ENCODE measurements at regions not wholly inside any gene's neighbourhood (a gene's known extent, or its start where the extent isn't known, plus 50 kb on each side); places are given as distances from the start of the nearest gene placed in this dataset.
"Not testable (repeated sequence)": the region's sequence is repeated elsewhere in the genome, so short reads cannot be mapped to it uniquely, and the experiment has no call there.

GRCh38 chr3:72614394-72615074 lies 233.7 kb downstream of the SHQ1 start:
- Mint-ChIP-seq H3K36me3 (ENCODE audit: low read depth) (no peaks in the 10 kb centered on the region), H3K4me1 (peaks cover 11% of the 10 kb centered on the region), H3K9me3 (peaks cover 15% of the 10 kb centered on the region), H3K27me3 (no peaks in the 10 kb centered on the region), H3K27ac (no peak overlapping the region), H3K4me3 (no peak overlapping the region)
- CTCF ChIA-PET = interaction anchor here (0.6 to 0.9 kb wide), 2 partner anchors 23 to 371 kb away, joined by 3 to 4 read pairs; no protein-coding TSS in a partner anchor
- POLR2A ChIA-PET = no interaction called here
- no peak for DNase-seq

- POLR2A ChIA-PET = no interaction called here
- no peaks in the 10 kb centered on the region for H3K36me3 Mint-ChIP-seq (ENCODE audit: low read depth)
- CTCF ChIA-PET = no interaction called here
- no peak overlapping the region for H3K27ac Mint-ChIP-seq
- DNase-seq = no peak
- peaks cover 11% of the 10 kb centered on the region for H3K4me1 Mint-ChIP-seq
- no peak overlapping the region for H3K4me3 Mint-ChIP-seq
- H3K27me3 Mint-ChIP-seq = no peaks in the 10 kb centered on the region
- H3K9me3 Mint-ChIP-seq = peaks cover 13% of the 10 kb centered on the region
Measured at GRCh38 chr3:72613871-72614270, 234.4 kb downstream of the SHQ1 start.

- H3K27me3 Mint-ChIP-seq; H3K36me3 Mint-ChIP-seq (ENCODE audit: low read depth); H3K27ac Mint-ChIP-seq; CTCF ChIA-PET; H3K4me1 Mint-ChIP-seq; H3K9me3 Mint-ChIP-seq; H3K4me3 Mint-ChIP-seq; DNase-seq; POLR2A ChIA-PET: not testable (repeated sequence)
Measured at GRCh38 chr3:72609114-72609513, 239.1 kb downstream of the SHQ1 start.

GRCh38 chr3:72606005-72606800 lies 242.0 kb downstream of the SHQ1 start:
- POLR2A ChIA-PET = no interaction called here
- peaks cover 2% of the 10 kb centered on the region for H3K27me3 Mint-ChIP-seq
- H3K9me3 Mint-ChIP-seq = no peaks in the 10 kb centered on the region
- no peak overlapping the region for H3K27ac Mint-ChIP-seq
- no peak for DNase-seq
- no peaks in the 10 kb centered on the region for H3K36me3 Mint-ChIP-seq (ENCODE audit: low read depth)
- CTCF ChIA-PET = no interaction called here
- H3K4me3 Mint-ChIP-seq = no peak overlapping the region
- H3K4me1 Mint-ChIP-seq = no peaks in the 10 kb centered on the region

- Mint-ChIP-seq H3K36me3 (ENCODE audit: low read depth) (no peaks in the 10 kb centered on the region), H3K4me3 (no peak overlapping the region), H3K27me3 (peaks cover 2% of the 10 kb centered on the region), H3K9me3 (no peaks in the 10 kb centered on the region), H3K27ac (no peak overlapping the region), H3K4me1 (no peaks in the 10 kb centered on the region)
- ChIA-PET POLR2A (no interaction called here), CTCF (no interaction called here)
- DNase-seq = no peak
Measured at GRCh38 chr3:72604328-72604727, 243.9 kb downstream of the SHQ1 start.

- no peaks in the 10 kb centered on the region for H3K4me1 Mint-ChIP-seq
- CTCF ChIA-PET = interaction anchor here (0.6 to 1.4 kb wide), 4 partner anchors 8 to 618 kb away, joined by 3 to 4 read pairs (median 3); no protein-coding TSS in a partner anchor
- H3K27ac Mint-ChIP-seq = no peak overlapping the region
- no peaks in the 10 kb centered on the region for H3K9me3 Mint-ChIP-seq
- H3K27me3 Mint-ChIP-seq = peaks cover 2% of the 10 kb centered on the region
- H3K36me3 Mint-ChIP-seq (ENCODE audit: low read depth) = no peaks in the 10 kb centered on the region
- no peak overlapping the region for H3K4me3 Mint-ChIP-seq
- no peak for DNase-seq
- POLR2A ChIA-PET = no interaction called here
Measured at GRCh38 chr3:72601983-72602750, 246.1 kb downstream of the SHQ1 start.

GRCh38 chr3:72601060-72601459 lies 247.2 kb downstream of the SHQ1 start:
- no peaks in the 10 kb centered on the region for H3K4me1 Mint-ChIP-seq
- H3K36me3 Mint-ChIP-seq (ENCODE audit: low read depth) = no peaks in the 10 kb centered on the region
- H3K9me3 Mint-ChIP-seq = no peaks in the 10 kb centered on the region
- no peak for DNase-seq
- CTCF ChIA-PET = interaction anchor here (0.6 to 1.3 kb wide), 2 partner anchors 10 to 981 kb away, joined by 3 to 4 read pairs; no protein-coding TSS in a partner anchor
- H3K27me3 Mint-ChIP-seq = peaks cover 2% of the 10 kb centered on the region
- POLR2A ChIA-PET = no interaction called here
- H3K4me3 Mint-ChIP-seq = no peak overlapping the region
- H3K27ac Mint-ChIP-seq = no peak overlapping the region

GRCh38 chr3:72597756-72598195 lies 250.5 kb downstream of the SHQ1 start:
- Mint-ChIP-seq H3K9me3 (no peaks in the 10 kb centered on the region), H3K36me3 (ENCODE audit: low read depth) (no peaks in the 10 kb centered on the region), H3K27ac (no peak overlapping the region), H3K4me1 (no peaks in the 10 kb centered on the region), H3K4me3 (no peak overlapping the region), H3K27me3 (peaks cover 2% of the 10 kb centered on the region)
- POLR2A ChIA-PET = no interaction called here
- no peak for DNase-seq
- CTCF ChIA-PET = interaction anchor here (1.2 to 1.4 kb wide), 3 partner anchors 35 to 203 kb away, joined by 3 read pairs; no protein-coding TSS in a partner anchor

GRCh38 chr3:72597043-72597442 lies 251.2 kb downstream of the SHQ1 start:
- no peaks in the 10 kb centered on the region for H3K4me1 Mint-ChIP-seq

GRCh38 chr3:72595927-72596610 lies 252.2 kb downstream of the SHQ1 start:
- H3K4me1 Mint-ChIP-seq = no peaks in the 10 kb centered on the region

More at GRCh38 chr3:72597043-72597442, 251.2 kb downstream of the SHQ1 start:
- POLR2A ChIA-PET = no interaction called here
- CTCF ChIA-PET = interaction anchor here (1.2 kb wide), 1 partner anchor 202 kb away, joined by 3 read pairs; no protein-coding TSS in a partner anchor
- Mint-ChIP-seq H3K36me3 (ENCODE audit: low read depth) (no peaks in the 10 kb centered on the region), H3K27ac (no peak overlapping the region), H3K4me3 (no peak overlapping the region), H3K27me3 (peaks cover 2% of the 10 kb centered on the region), H3K9me3 (no peaks in the 10 kb centered on the region)
- DNase-seq = no peak

GRCh38 chr3:72595376-72595775 lies 252.9 kb downstream of the SHQ1 start:
- no peak overlapping the region for H3K27ac Mint-ChIP-seq
- H3K4me3 Mint-ChIP-seq = no peak overlapping the region
- DNase-seq = no peak
- H3K36me3 Mint-ChIP-seq (ENCODE audit: low read depth) = no peaks in the 10 kb centered on the region
- ChIA-PET CTCF (interaction anchor here (1.1 kb wide), 1 partner anchor 355 kb away, joined by 3 read pairs; no protein-coding TSS in a partner anchor), POLR2A (no interaction called here)
- no peaks in the 10 kb centered on the region for H3K27me3 Mint-ChIP-seq
- no peaks in the 10 kb centered on the region for H3K4me1 Mint-ChIP-seq
- no peaks in the 10 kb centered on the region for H3K9me3 Mint-ChIP-seq

More at GRCh38 chr3:72595927-72596610, 252.2 kb downstream of the SHQ1 start:
- H3K4me3 Mint-ChIP-seq = no peak overlapping the region
- ChIA-PET POLR2A (no interaction called here), CTCF (no interaction called here)
- peak overlapping the region; percentile 51 for H3K27ac Mint-ChIP-seq
- no peak for DNase-seq
- no peaks in the 10 kb centered on the region for H3K9me3 Mint-ChIP-seq
- no peaks in the 10 kb centered on the region for H3K36me3 Mint-ChIP-seq (ENCODE audit: low read depth)
- no peaks in the 10 kb centered on the region for H3K27me3 Mint-ChIP-seq

GRCh38 chr3:72594615-72595215 lies 253.5 kb downstream of the SHQ1 start:
- ChIA-PET POLR2A (no interaction called here), CTCF (interaction anchor here (1.1 kb wide), 1 partner anchor 354 kb away, joined by 3 read pairs; no protein-coding TSS in a partner anchor)
- Mint-ChIP-seq H3K9me3 (no peaks in the 10 kb centered on the region), H3K27me3 (no peaks in the 10 kb centered on the region), H3K36me3 (ENCODE audit: low read depth) (no peaks in the 10 kb centered on the region), H3K27ac (no peak overlapping the region), H3K4me3 (no peak overlapping the region), H3K4me1 (no peaks in the 10 kb centered on the region)
- no peak for DNase-seq
